ENCODE measurements at regions not wholly inside any gene's neighbourhood (a gene's known extent, or its start where the extent isn't known, plus 50 kb on each side); places are given as distances from the start of the nearest gene placed in this dataset.

GRCh38 chr10:129135624-129136023 is 331.4 kb upstream of the MGMT start:
- no peak for DNase-seq (ENCODE audit: insufficient read length, low spot score)
- FAIRE-seq, result no peak

DNA sequence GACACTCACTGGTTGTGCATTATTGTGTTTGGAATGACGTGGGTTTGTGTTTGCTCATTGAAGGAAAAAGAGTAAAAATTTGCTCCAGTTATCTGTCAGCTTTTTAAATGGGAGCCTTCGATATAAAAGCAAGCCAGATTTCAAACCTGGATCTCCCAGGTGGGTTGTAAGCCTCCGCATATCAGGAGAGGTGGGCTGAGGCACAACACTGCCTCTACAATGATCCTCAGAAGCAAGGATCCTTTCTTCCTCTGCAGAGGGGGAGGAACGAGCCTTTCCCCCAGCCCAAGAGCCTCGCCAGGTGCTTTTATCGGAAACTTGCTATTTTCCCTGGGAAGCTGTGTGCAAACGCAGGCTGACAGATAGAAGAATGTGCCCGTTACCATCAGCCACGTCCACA is 331.0 kb upstream of the MGMT start:
- FAIRE-seq, result no peak
- no peak for DNase-seq (ENCODE audit: insufficient read length, low spot score)

- FAIRE-seq, result no peak
- no peak for DNase-seq (ENCODE audit: insufficient read length, low spot score)
Observed at GRCh38 chr10:129136951-129137350, 330.1 kb upstream of the MGMT start.

DNA sequence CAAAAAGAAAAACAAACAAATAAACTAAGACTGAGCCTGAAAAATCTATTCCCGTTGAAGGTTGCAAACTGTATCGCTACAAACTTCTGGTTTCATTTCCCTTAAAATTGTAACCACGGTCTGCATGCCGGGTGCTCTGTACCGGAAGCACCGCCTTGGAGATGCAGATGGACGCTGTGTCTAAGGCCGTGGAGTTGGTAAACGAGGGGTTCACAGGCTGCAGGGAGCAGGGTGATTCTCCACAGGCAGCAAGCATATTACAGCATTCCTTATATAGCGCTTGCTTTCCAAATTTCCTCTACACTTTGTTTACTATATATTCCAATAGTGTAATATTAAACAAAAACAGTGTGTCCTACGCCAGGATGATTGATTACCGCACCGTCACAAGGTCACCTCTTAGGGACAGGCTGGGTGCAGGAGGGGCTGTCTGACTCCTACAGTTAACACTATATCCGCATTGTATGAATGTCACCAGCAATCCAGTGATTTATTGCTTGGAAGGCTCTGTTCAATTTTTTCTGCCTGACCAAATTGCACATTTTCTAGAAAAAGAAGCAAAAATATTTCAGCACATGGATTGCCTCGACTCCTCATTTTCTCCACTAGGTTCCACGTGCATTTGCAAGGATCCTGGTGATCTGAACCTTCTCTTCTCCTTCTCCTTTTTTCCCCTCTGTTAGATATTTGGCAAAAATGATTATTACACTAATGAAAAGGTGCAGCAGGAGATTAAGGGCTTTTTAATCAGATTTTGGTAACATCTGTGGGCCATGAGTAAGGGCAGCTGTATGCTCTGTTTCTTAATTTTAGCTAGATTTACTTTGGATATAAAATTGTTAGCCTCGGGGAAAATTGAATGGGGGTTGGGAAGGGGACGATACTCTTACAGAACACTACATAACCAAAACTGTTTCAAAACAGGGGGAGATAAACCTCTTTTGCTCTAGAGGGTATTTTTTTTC is 325.8 kb upstream of the MGMT start:
- FAIRE-seq (no peak), DNase-seq (ENCODE audit: insufficient read length, low spot score) (no peak)

DNA sequence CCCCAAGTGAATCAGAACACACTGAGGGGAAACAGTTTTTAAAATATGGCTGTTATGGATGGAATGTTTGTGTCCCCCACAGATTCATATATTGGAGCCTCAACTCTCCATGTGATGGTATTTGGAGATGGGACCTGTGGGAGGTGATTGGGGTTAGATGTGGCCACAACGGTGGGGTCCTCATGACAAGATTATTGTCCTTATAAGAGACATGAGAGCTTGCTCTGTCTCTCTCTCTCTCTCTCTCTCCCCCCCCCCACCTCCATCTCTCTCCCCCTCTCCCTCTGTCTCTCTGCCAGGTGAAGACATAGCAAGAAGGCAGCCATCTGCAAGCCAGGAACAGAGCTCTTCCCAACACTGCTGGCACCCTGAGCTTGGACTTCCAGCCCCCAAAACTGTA is 315.8 kb upstream of the MGMT start:
- FAIRE-seq (no peak), DNase-seq (ENCODE audit: insufficient read length, low spot score) (no peak)

- no peak for FAIRE-seq
Observed at GRCh38 chr10:129156406-129156805, 310.6 kb upstream of the MGMT start.

DNA sequence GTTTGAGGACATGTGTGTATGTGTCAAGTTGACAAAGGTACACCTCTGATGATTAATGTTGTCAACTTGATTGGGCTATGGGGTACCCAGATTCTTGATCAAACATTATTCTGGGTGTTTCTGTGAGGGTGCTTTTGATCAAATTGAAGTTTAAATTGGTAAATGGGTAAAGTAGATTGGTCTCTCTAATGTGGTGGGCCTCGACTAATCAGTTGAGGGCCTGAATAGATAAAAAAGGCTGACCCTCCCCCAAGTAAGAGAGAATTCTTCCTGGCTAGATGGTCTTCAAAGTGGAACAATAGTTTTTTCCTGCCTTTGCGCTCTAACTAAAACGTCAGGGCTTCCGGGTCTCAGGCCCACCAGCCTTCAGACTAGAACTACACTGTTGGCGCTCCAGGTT is 309.9 kb upstream of the MGMT start:
- no peak for DNase-seq (ENCODE audit: insufficient read length, low spot score)
- no peak for FAIRE-seq

More at GRCh38 chr10:129156406-129156805, 310.6 kb upstream of the MGMT start:
- no peak for DNase-seq (ENCODE audit: insufficient read length, low spot score)

DNA sequence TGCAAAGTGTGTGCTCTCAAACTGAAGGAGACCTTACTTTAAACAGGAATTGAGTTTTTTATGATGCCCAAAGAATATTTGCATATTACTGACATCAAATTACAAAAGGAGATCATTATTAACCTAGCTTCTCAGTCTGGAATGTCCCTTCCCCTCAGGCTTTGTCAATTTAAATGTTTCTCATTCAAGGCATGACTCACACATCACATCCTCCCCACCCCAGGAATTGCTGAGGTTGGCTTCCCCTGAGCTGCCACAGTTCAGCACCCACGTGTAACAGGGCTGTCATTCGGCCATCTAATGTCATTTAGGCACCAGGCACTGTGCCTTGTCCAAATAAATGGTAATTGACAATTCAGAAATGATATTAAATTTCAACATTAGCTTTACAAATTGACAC is 305.9 kb upstream of the MGMT start:
- no peak for FAIRE-seq

GRCh38 chr10:129163531-129163930 is 303.5 kb upstream of the MGMT start:
- FAIRE-seq, result no peak
- DNase-seq (ENCODE audit: insufficient read length, low spot score), result no peak

More for the DNA sequence above, 305.9 kb upstream of the MGMT start:
- DNase-seq (ENCODE audit: insufficient read length, low spot score), result no peak

DNA sequence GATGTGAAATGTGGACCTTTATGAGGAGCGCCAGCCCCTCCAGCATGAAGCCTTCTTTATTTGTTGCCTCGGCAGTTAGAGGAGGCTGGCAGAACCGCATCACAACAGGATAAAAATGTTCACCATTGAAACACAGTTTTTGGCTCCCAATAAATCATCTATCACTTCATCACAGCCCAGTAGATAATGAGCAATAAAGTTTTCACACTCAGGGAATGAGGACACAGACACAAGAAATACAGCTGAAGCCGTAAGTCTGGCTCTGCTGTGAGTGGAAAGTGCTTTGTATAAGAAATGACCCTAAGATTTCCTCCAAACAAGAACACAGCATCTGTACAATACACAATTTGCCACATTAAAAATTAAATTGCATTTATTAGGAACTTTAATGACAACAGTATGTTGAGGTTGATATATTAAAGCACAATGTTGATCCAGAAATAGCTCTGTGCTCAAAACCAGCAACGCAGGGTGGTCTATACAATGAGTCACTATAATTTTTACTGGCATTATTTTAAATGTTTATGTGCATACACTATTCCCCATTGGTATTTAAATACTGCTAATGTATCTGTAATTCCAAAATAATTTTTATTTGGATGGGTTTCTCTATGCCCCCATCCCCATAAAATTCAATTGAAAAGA is 301.8 kb upstream of the MGMT start:
- DNase-seq (ENCODE audit: insufficient read length, low spot score) (no peak), FAIRE-seq (no peak)

GRCh38 chr10:129165770-129166169 is 301.3 kb upstream of the MGMT start:
- FAIRE-seq (no peak), DNase-seq (ENCODE audit: insufficient read length, low spot score) (no peak)

DNA sequence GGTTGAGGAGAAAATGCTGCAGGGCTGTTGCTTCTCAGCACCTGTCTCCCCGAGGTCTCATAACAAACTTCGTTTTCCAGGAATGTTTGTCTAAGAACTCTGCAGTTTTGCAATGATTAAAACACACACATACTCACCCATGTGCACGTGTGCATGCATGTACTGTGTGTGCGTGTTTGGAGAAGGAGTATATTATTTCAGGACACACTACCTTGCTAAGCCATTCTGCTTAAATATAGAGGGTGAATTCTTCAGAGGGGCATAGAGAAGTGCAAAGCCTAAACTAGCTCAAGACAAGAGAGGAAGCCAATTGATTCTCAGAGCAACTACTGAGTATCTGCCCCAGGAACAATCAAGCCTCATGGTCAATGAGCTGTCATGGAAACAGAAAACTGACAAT is 298.4 kb upstream of the MGMT start:
- FAIRE-seq (no peak), DNase-seq (ENCODE audit: insufficient read length, low spot score) (no peak)

DNA sequence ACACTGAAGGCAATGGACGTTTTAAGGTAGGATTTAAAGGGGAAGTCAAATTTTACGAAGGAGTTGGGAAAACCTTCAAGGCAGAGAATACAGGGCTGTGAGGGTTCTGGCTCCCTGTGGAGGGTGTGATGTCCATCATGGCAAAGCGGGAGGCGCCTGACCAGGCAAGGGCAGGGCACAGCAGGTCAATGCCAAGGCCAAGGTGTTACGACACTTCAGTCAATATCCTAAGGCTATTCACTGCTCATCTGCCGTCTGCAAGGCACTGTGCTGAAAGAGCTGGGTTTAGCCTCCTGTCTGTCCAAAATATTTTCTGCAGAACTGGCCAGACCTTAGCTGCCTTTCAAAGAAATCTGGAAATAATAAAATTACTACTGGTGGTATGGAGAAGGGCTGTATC is 297.9 kb upstream of the MGMT start:
- DNase-seq (ENCODE audit: insufficient read length, low spot score) (no peak), FAIRE-seq (no peak)

DNA sequence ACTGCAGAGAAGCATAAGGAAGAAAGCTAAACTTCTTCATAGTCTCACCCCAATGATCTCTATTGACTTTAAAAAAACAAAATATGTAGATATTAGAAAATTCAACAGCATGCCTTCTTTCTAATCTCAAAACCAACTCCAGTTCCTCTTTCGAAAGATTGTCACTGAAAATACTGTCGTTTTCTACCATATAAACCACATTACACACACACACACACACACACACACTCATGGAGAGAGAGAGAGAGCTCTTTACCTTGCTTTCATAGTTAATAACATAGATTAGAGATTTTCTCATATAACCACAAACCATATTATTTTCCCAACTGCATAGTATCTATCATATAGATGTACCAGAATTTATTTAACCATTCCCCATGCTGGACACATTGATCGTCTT is 296.2 kb upstream of the MGMT start:
- DNase-seq (ENCODE audit: insufficient read length, low spot score) (no peak), FAIRE-seq (no peak)

- FAIRE-seq (no peak), DNase-seq (ENCODE audit: insufficient read length, low spot score) (no peak)
Observed at GRCh38 chr10:129171812-129172211, 295.2 kb upstream of the MGMT start.

DNA sequence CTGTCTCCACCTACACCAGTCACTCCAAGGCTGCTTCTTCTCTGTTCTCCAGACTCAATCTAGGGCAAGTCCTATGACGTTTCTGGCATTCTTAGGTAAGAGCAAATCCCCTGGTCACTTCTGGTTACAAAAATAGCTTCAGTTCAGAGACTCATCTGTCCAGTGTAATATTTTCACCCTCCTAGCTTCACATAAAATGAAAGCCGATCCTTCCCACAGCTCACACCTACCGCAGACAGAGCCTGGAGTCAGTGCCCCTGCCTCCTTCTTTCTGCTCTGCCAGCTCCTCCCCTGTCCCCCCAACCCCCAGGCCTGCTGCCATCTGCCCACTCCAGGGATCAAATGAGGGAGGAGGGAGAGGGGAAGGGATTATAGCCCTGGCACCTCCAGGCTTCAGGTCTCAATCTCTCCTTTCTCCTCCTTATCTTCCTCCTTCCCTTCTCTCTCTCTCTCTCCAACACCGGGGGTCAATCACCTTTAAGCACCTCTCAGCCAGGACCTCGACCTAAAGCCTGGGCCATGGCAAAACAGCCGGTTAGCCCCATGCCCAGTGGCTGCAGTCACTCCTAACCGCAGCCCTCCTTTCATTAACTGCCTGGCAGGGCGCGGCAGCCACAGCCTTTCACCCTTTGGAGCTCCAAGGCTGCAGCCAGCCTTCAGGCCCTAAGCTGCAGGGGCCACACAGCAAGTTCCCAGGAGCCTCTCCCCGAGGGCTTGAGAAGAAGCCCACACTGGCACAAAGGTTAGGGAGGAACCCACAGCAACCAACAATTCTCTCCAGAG is 292.6 kb upstream of the MGMT start:
- DNase-seq (ENCODE audit: insufficient read length, low spot score) (no peak), FAIRE-seq (no peak)

GRCh38 chr10:129179245-129179971 is 287.6 kb upstream of the MGMT start:
- no peak for DNase-seq (ENCODE audit: insufficient read length, low spot score)
- no peak for FAIRE-seq

DNA sequence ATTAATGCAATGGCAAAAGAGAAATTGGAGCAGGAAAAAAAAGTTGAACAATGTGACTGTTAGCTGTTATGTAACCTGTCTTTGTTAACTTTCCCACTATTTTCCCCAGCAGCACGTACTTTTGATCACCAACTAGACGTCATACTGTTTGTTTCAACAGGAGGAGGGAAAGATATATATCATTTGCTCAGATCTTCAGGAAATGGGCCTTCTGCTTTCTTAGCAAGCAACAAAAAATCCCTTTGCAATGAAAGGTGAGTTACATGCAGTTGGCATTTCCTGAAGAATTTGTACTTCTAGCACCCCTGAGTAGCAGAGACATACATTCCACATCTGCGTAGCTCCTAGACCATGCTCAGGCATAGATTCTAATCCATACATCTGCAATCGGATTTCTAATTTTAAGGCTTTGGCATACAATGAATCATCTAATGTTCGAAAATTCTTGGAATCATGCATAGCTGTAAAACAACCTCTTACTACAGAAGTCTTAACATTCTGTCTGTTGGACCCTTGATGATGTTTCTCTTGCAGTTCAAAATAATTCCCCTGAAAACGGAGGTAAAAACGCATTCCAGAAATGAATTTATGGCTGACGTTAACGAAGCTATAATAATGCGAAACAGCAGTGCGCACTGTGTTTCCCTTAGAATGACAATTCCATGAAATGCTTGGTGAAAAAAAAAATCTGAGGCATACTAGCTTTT is 286.9 kb upstream of the MGMT start:
- FAIRE-seq, result no peak

DNA sequence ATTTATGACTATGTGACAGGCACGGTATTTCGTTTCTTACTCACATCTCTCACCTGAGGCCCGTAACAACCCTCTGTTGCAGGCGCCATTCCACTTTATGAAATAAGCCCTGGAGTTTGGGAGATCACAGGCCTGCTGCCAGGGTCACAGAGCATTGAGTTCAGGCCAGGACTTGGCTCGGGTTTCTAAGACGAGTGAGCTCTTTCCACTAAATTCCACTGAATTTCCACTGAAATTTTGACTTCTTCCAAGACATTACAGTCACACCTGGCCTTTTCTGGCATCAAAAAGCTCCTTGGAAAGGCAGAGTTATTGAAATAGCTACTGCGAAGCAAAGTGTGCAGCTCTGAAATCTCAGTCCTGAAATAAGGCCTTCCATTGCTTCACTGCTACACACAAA is 282.8 kb upstream of the MGMT start:
- FAIRE-seq, result no peak
- no peak for DNase-seq (ENCODE audit: insufficient read length, low spot score)

More for the DNA sequence above, 286.9 kb upstream of the MGMT start:
- DNase-seq (ENCODE audit: insufficient read length, low spot score), result no peak

GRCh38 chr10:129187331-129187730 is 279.7 kb upstream of the MGMT start:
- DNase-seq (ENCODE audit: insufficient read length, low spot score) (no peak), FAIRE-seq (no peak)
